Loucy (cell line): ENCODE measurements at regions not wholly inside any gene's neighbourhood (a gene's known extent, or its start where the extent isn't known, plus 50 kb on each side); places are given as distances from the start of the nearest gene placed in this dataset.

Source experiments
- EZH2phosphoT487 ChIP-seq: fragments of 200-600 bp; IDR thresholded peaks from 2 replicates; pipeline ENCODE4 v1.6.1; 2018; ENCODE audit warnings: antibody characterized with exemption, mild to moderate bottlenecking, moderate library complexity, borderline replicate concordance
- TF ChIP-seq, protein P1 (sequence below): fragments of 200-600 bp; sonication (generic); conservative IDR thresholded peaks from 2 replicates; pipeline ENCODE4 v1.5.1; 2014; ENCODE audit warnings: mild to moderate bottlenecking, antibody characterized with exemption, low read length

DNA sequence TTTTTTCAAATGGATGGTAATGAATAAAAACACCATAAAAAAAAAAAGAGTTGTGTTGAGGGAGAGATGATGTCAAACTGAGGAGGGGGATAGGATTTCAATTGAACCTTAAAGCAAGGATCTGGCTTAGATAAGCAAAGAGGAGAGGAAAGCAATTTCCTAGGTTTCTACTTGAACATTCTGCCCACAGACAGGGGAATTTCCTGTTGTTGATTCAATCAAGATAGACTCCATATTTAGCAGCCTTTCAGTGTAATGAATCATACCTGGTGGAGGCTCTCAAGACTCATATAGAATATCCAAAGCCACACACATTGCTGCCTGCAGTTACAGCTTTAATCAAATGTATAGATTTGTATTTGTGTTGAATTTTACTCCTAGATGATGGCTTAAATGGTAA is 294.4 kb upstream of the PIK3C3 start:
- TF ChIP-seq, protein P1, sequence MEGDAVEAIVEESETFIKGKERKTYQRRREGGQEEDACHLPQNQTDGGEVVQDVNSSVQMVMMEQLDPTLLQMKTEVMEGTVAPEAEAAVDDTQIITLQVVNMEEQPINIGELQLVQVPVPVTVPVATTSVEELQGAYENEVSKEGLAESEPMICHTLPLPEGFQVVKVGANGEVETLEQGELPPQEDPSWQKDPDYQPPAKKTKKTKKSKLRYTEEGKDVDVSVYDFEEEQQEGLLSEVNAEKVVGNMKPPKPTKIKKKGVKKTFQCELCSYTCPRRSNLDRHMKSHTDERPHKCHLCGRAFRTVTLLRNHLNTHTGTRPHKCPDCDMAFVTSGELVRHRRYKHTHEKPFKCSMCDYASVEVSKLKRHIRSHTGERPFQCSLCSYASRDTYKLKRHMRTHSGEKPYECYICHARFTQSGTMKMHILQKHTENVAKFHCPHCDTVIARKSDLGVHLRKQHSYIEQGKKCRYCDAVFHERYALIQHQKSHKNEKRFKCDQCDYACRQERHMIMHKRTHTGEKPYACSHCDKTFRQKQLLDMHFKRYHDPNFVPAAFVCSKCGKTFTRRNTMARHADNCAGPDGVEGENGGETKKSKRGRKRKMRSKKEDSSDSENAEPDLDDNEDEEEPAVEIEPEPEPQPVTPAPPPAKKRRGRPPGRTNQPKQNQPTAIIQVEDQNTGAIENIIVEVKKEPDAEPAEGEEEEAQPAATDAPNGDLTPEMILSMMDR, result no peak
- no peak for TF ChIP-seq EZH2phosphoT487
